ENCODE measurements at regions not wholly inside any gene's neighbourhood (a gene's known extent, or its start where the extent isn't known, plus 50 kb on each side); places are given as distances from the start of the nearest gene placed in this dataset.

GRCh38 chr3:27661797-27662196 lies 60.3 kb downstream of the EOMES start:
- no peaks in the 10 kb centered on the region for H3K27me3 Mint-ChIP-seq
- H3K27ac Mint-ChIP-seq: no peak overlapping the region
- H3K4me3 Mint-ChIP-seq: no peak overlapping the region
- no peaks in the 10 kb centered on the region for H3K9me3 Mint-ChIP-seq
- H3K36me3 Mint-ChIP-seq (ENCODE audit: insufficient read depth): peaks cover 5% of the 10 kb centered on the region
- H3K4me1 Mint-ChIP-seq (ENCODE audit: low read depth in 2 of 2): peaks cover 6 to 7% of the 10 kb centered on the region in 2 donors
- no peak for ATAC-seq (replicated peaks)
- no peak for DNase-seq

- peaks cover 3% of the 10 kb centered on the region for H3K36me3 Mint-ChIP-seq (ENCODE audit: insufficient read depth)
- H3K9me3 Mint-ChIP-seq: no peaks in the 10 kb centered on the region
- H3K4me1 Mint-ChIP-seq (ENCODE audit: low read depth in 2 of 2): peaks cover 0 to 4% of the 10 kb centered on the region in 2 donors
- H3K27ac Mint-ChIP-seq: no peak overlapping the region
- DNase-seq (peak; percentile 31 to 41 (median 32)), ATAC-seq (replicated peaks) (peak; percentile 68)
- H3K27me3 Mint-ChIP-seq: peaks cover 0 to 12% of the 10 kb centered on the region in 2 donors
- H3K4me3 Mint-ChIP-seq: no peak overlapping the region
Observed at GRCh38 chr3:27659279-27660021, 62.7 kb downstream of the EOMES start.

- Mint-ChIP-seq H3K36me3 (ENCODE audit: insufficient read depth) (peaks cover 3% of the 10 kb centered on the region), H3K4me1 (ENCODE audit: low read depth in 2 of 2) (peaks cover 0 to 4% of the 10 kb centered on the region in 2 donors)
- DNase-seq: no peak
Observed at GRCh38 chr3:27658741-27659140, 63.4 kb downstream of the EOMES start.

GRCh38 chr3:27657871-27658270 lies 64.3 kb downstream of the EOMES start:
- no peak overlapping the region for H3K4me3 Mint-ChIP-seq
- H3K27me3 Mint-ChIP-seq: peaks cover 0 to 12% of the 10 kb centered on the region in 2 donors
- H3K4me1 Mint-ChIP-seq (ENCODE audit: low read depth in 2 of 2): peaks cover 0 to 4% of the 10 kb centered on the region in 2 donors
- no peaks in the 10 kb centered on the region for H3K9me3 Mint-ChIP-seq
- no peak for ATAC-seq (replicated peaks)
- DNase-seq: no peak
- no peak overlapping the region for H3K27ac Mint-ChIP-seq
- no peaks in the 10 kb centered on the region for H3K36me3 Mint-ChIP-seq (ENCODE audit: insufficient read depth)

More at GRCh38 chr3:27658741-27659140, 63.4 kb downstream of the EOMES start:
- H3K4me3 Mint-ChIP-seq: no peak overlapping the region
- peaks cover 0 to 12% of the 10 kb centered on the region in 2 donors for H3K27me3 Mint-ChIP-seq
- no peak for ATAC-seq (replicated peaks)
- no peak overlapping the region for H3K27ac Mint-ChIP-seq
- H3K9me3 Mint-ChIP-seq: no peaks in the 10 kb centered on the region

GRCh38 chr3:27657404-27657803 lies 64.7 kb downstream of the EOMES start:
- Mint-ChIP-seq H3K27ac (no peak overlapping the region), H3K36me3 (ENCODE audit: insufficient read depth) (no peaks in the 10 kb centered on the region), H3K27me3 (peaks cover 0 to 12% of the 10 kb centered on the region in 2 donors), H3K9me3 (no peaks in the 10 kb centered on the region), H3K4me1 (ENCODE audit: low read depth in 2 of 2) (peaks cover 0 to 4% of the 10 kb centered on the region in 2 donors), H3K4me3 (no peak overlapping the region)
- no peak for ATAC-seq (replicated peaks)
- no peak for DNase-seq

GRCh38 chr3:27656790-27657189 lies 65.3 kb downstream of the EOMES start:
- ATAC-seq (replicated peaks): no peak
- Mint-ChIP-seq H3K27me3 (peaks cover 0 to 12% of the 10 kb centered on the region in 2 donors), H3K4me3 (no peak overlapping the region), H3K4me1 (ENCODE audit: low read depth in 2 of 2) (peaks cover 0 to 4% of the 10 kb centered on the region in 2 donors), H3K27ac (no peak overlapping the region), H3K9me3 (no peaks in the 10 kb centered on the region), H3K36me3 (ENCODE audit: insufficient read depth) (no peaks in the 10 kb centered on the region)
- no peak for DNase-seq

GRCh38 chr3:27655547-27655946 lies 66.6 kb downstream of the EOMES start:
- Mint-ChIP-seq H3K9me3 (no peaks in the 10 kb centered on the region), H3K4me1 (ENCODE audit: low read depth in 2 of 2) (peaks cover 0 to 4% of the 10 kb centered on the region in 2 donors), H3K36me3 (ENCODE audit: insufficient read depth) (no peaks in the 10 kb centered on the region), H3K27me3 (peaks cover 0 to 12% of the 10 kb centered on the region in 2 donors), H3K27ac (no peak overlapping the region), H3K4me3 (no peak overlapping the region)
- DNase-seq: no peak
- no peak for ATAC-seq (replicated peaks)

GRCh38 chr3:27653803-27654558 lies 68.1 kb downstream of the EOMES start:
- ATAC-seq (replicated peaks): no peak
- no peak for DNase-seq
- peaks cover 0 to 3% of the 10 kb centered on the region in 2 donors for H3K4me1 Mint-ChIP-seq (ENCODE audit: low read depth in 2 of 2)
- peaks cover 0 to 12% of the 10 kb centered on the region in 2 donors for H3K27me3 Mint-ChIP-seq
- no peaks in the 10 kb centered on the region for H3K9me3 Mint-ChIP-seq
- H3K4me3 Mint-ChIP-seq: no peak overlapping the region
- H3K36me3 Mint-ChIP-seq (ENCODE audit: insufficient read depth): no peaks in the 10 kb centered on the region
- H3K27ac Mint-ChIP-seq: no peak overlapping the region

- H3K4me3 Mint-ChIP-seq: no peak overlapping the region
- no peaks in the 10 kb centered on the region for H3K4me1 Mint-ChIP-seq (ENCODE audit: low read depth in 2 of 2)
- H3K27ac Mint-ChIP-seq: no peak overlapping the region
- no peaks in the 10 kb centered on the region for H3K36me3 Mint-ChIP-seq (ENCODE audit: insufficient read depth)
- ATAC-seq (replicated peaks) (no peak), DNase-seq (no peak)
- no peaks in the 10 kb centered on the region for H3K27me3 Mint-ChIP-seq
- H3K9me3 Mint-ChIP-seq: no peaks in the 10 kb centered on the region
Observed at GRCh38 chr3:27649277-27649676, 72.8 kb downstream of the EOMES start.

- no peak for DNase-seq
- no peaks in the 10 kb centered on the region for H3K36me3 Mint-ChIP-seq (ENCODE audit: insufficient read depth)
- H3K9me3 Mint-ChIP-seq: no peaks in the 10 kb centered on the region
- ATAC-seq (replicated peaks): no peak
- H3K4me3 Mint-ChIP-seq: no peak overlapping the region
- no peaks in the 10 kb centered on the region for H3K4me1 Mint-ChIP-seq (ENCODE audit: low read depth in 2 of 2)
- no peak overlapping the region for H3K27ac Mint-ChIP-seq
- no peaks in the 10 kb centered on the region for H3K27me3 Mint-ChIP-seq
Observed at GRCh38 chr3:27646896-27647295, 75.2 kb downstream of the EOMES start.

GRCh38 chr3:27644941-27645340 lies 77.2 kb downstream of the EOMES start:
- H3K4me3 Mint-ChIP-seq: no peak overlapping the region
- no peak for DNase-seq
- no peaks in the 10 kb centered on the region for H3K36me3 Mint-ChIP-seq (ENCODE audit: insufficient read depth)
- H3K4me1 Mint-ChIP-seq (ENCODE audit: low read depth in 2 of 2): peaks cover 0 to 4% of the 10 kb centered on the region in 2 donors
- H3K27me3 Mint-ChIP-seq: no peaks in the 10 kb centered on the region
- no peak for ATAC-seq (replicated peaks)
- no peaks in the 10 kb centered on the region for H3K9me3 Mint-ChIP-seq
- no peak overlapping the region for H3K27ac Mint-ChIP-seq

GRCh38 chr3:27643355-27643754 lies 78.8 kb downstream of the EOMES start:
- Mint-ChIP-seq H3K4me1 (ENCODE audit: low read depth in 2 of 2) (peaks cover 7 to 11% of the 10 kb centered on the region in 2 donors), H3K4me3 (no peak overlapping the region), H3K27ac (no peak overlapping the region), H3K27me3 (no peaks in the 10 kb centered on the region), H3K9me3 (no peaks in the 10 kb centered on the region), H3K36me3 (ENCODE audit: insufficient read depth) (no peaks in the 10 kb centered on the region)
- no peak for ATAC-seq (replicated peaks)
- no peak for DNase-seq

GRCh38 chr3:27642796-27643195 lies 79.3 kb downstream of the EOMES start:
- DNase-seq: no peak
- no peaks in the 10 kb centered on the region for H3K9me3 Mint-ChIP-seq
- no peaks in the 10 kb centered on the region for H3K27me3 Mint-ChIP-seq
- H3K27ac Mint-ChIP-seq: no peak overlapping the region
- H3K4me3 Mint-ChIP-seq: no peak overlapping the region
- ATAC-seq (replicated peaks): no peak
- H3K36me3 Mint-ChIP-seq (ENCODE audit: insufficient read depth): no peaks in the 10 kb centered on the region
- H3K4me1 Mint-ChIP-seq (ENCODE audit: low read depth in 2 of 2): peaks cover 7 to 11% of the 10 kb centered on the region in 2 donors

Measured in effector memory CD8-positive, alpha-beta T cell (primary cell).